Lung (tissue), 11 donors: ENCODE measurements at regions not wholly inside any gene's neighbourhood (a gene's known extent, or its start where the extent isn't known, plus 50 kb on each side); places are given as distances from the start of the nearest gene placed in this dataset.

Experiments used
- ATAC-seq: fragments of 200-7000 bp; cut with Tn5 transposase; one replicate; pipeline ENCODE4 v1.9.1; 2020; ENCODE audit warnings: moderate number of reproducible peaks; ENCODE audit not compliant: insufficient read depth, low FRiP score
- DNase-seq, 3 donors: peaks; one replicate each; pipeline ENCODE4 v3.0.0-alpha.2; 2013 to 2017
- H3K27ac ChIP-seq, 2 donors: one replicate each; pipeline ENCODE4 v1.5.1; 2013; ENCODE audit warnings: mild to moderate bottlenecking in 2 of 2, moderate library complexity in 2 of 2, control low read depth in 1 of 2, inconsistent platforms in 1 of 2, low read depth in 1 of 2, low read length in 1 of 2
- H3K27me3 ChIP-seq, 3 donors: one replicate each; pipeline ENCODE4 v1.5.1; 2013; ENCODE audit warnings: low read length in 2 of 3; ENCODE audit not compliant: control insufficient read depth in 3 of 3, insufficient read depth in 3 of 3
- H3K36me3 ChIP-seq, 4 donors: one replicate each; pipeline ENCODE4 v1.5.1; 2013; ENCODE audit warnings: low read length in 4 of 4, mild to moderate bottlenecking in 1 of 4, moderate library complexity in 1 of 4; ENCODE audit not compliant: control insufficient read depth in 4 of 4, insufficient read depth in 4 of 4
- H3K4me1 ChIP-seq, 5 donors: one replicate each; pipeline ENCODE4 v1.5.1; 2013; ENCODE audit warnings: low read length in 5 of 5, mild to moderate bottlenecking in 2 of 5, moderate library complexity in 1 of 5; ENCODE audit not compliant: control insufficient read depth in 5 of 5, insufficient read depth in 5 of 5
- H3K4me3 ChIP-seq: one replicate; pipeline ENCODE4 v1.5.1; 2013; ENCODE audit warnings: mild to moderate bottlenecking, control low read depth, moderate library complexity
- H3K9ac ChIP-seq, 2 donors: one replicate each; pipeline ENCODE4 v1.5.1; 2013; ENCODE audit warnings: low read length in 2 of 2, control low read depth in 1 of 2; ENCODE audit not compliant: insufficient read depth in 1 of 2
- H3K9me3 ChIP-seq, 4 donors: one replicate each; pipeline ENCODE4 v1.5.1; 2013; ENCODE audit warnings: low read length in 3 of 4, mild to moderate bottlenecking in 1 of 4, moderate library complexity in 1 of 4; ENCODE audit not compliant: control insufficient read depth in 4 of 4, insufficient read depth in 3 of 4
- WGBS, 2 donors: extraction: QIAGEN DNeasy Blood & Tissue Kit; methylation state at CpG; one replicate each; pipeline ENCODE4 v1.1.7; 2013; 5-methylcytosine and 5-hydroxymethylcytosine counted together
- TF ChIP-seq, protein P1 (sequence below): IDR thresholded peaks from 2 replicates; pipeline ENCODE4 v1.5.1; 2012; ENCODE audit warnings: mild to moderate bottlenecking; ENCODE audit errors: control extremely low read depth, extremely low read depth
- donor health status: control.
- donor health status: control.
- donor health status: Bipolar disorder and iron deficiency.
- donor health status: healthy.
- donor health status: DM: yes; HTN: yes; CAD: no.

DNA sequence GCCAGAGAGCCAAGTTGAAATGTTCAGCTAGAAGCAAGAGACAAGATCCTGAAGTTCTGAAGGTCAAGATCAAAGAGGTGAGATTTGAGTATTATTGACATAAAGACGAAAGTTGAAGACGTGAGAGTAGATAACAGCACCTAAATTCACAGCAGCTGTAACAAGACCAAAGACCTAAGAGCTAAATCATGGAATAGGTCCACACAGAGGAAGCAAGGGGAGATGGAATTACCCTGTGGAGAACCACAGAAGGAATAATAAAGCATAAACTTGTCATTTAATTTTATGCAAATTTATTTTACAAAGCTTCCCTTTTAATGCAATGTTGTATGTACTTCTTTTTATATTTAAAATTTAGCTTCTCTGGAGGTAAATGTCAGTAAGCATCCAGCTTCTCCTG is 523.7 kb downstream of the NR2F1-AS1 start:
- ATAC-seq (no peak), DNase-seq (peak in 1 of 3 donors; percentile 24)
- WGBS, 2 donors, result 59 to 71% methylated on average over 2 of the region's 2 CpGs
- Histone ChIP-seq H3K9me3 (no peaks in the 10 kb centered on the region), H3K36me3 (no peaks in the 10 kb centered on the region), H3K27ac (no peak overlapping the region), H3K4me3 (no peak overlapping the region), H3K9ac (no peak overlapping the region), H3K27me3 (no peaks in the 10 kb centered on the region), H3K4me1 (peaks cover 0 to 17% (median 3%) of the 10 kb centered on the region in 5 donors)
- TF ChIP-seq, protein P1, sequence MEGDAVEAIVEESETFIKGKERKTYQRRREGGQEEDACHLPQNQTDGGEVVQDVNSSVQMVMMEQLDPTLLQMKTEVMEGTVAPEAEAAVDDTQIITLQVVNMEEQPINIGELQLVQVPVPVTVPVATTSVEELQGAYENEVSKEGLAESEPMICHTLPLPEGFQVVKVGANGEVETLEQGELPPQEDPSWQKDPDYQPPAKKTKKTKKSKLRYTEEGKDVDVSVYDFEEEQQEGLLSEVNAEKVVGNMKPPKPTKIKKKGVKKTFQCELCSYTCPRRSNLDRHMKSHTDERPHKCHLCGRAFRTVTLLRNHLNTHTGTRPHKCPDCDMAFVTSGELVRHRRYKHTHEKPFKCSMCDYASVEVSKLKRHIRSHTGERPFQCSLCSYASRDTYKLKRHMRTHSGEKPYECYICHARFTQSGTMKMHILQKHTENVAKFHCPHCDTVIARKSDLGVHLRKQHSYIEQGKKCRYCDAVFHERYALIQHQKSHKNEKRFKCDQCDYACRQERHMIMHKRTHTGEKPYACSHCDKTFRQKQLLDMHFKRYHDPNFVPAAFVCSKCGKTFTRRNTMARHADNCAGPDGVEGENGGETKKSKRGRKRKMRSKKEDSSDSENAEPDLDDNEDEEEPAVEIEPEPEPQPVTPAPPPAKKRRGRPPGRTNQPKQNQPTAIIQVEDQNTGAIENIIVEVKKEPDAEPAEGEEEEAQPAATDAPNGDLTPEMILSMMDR, result no peak

DNA sequence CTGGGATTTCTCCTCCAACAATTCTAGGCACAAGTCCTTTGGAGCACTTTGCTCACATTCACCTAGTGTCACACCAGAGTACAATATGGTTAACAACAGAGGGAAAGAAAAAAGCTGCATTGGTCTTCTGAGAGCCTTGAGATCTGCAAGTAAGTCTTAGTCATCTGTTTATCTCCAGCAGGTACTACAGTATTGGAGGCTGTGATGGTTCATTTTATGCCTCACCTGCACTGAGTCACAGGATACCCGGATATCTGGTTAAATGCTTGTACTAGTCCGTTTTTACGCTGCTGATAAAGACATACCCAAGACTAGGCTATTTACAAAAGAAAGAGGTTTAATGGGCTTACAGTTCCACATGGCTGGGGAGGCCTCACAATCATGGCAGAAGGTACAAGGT is 525.0 kb downstream of the NR2F1-AS1 start:
- Histone ChIP-seq H3K9ac (no peak overlapping the region), H3K9me3 (no peaks in the 10 kb centered on the region), H3K27ac (no peak overlapping the region), H3K4me3 (no peak overlapping the region), H3K27me3 (no peaks in the 10 kb centered on the region), H3K4me1 (peaks cover 0 to 17% (median 3%) of the 10 kb centered on the region in 5 donors), H3K36me3 (no peaks in the 10 kb centered on the region)
- no peak for ATAC-seq
- TF ChIP-seq, protein P1, result no peak
- no peak for DNase-seq
- WGBS, 2 donors, result 95 to 98% methylated on average over 3 of the region's 3 CpGs

DNA sequence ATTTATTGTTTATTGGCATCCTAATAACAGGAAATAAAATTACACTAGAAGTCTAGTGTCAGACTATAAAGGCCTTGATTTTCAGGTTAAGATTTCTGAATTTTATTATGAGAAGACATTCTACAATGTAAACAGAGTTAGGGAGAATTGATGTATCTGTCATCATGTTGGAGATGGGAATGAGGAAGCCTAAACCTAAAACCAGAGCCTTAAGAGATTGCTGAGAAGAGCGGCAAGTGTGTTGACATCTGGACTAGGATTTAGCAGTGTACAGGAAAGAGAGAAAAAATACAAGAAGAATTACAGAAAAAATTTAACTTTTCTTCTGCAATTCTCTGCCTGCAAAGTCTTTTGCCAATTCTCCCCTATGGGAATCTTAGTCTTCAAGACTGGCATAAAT is 525.5 kb downstream of the NR2F1-AS1 start:
- DNase-seq (no peak), ATAC-seq (no peak)
- WGBS, 2 donors, result 81 to 96% methylated on average over 1 of the region's 1 CpG
- no peak overlapping the region for H3K27ac ChIP-seq
- H3K36me3 ChIP-seq, result no peaks in the 10 kb centered on the region
- TF ChIP-seq, protein P1, result no peak
- peaks cover 0 to 17% (median 3%) of the 10 kb centered on the region in 5 donors for H3K4me1 ChIP-seq
- H3K9me3 ChIP-seq, result no peaks in the 10 kb centered on the region
- no peak overlapping the region for H3K9ac ChIP-seq
- no peak overlapping the region for H3K4me3 ChIP-seq
- H3K27me3 ChIP-seq, result no peaks in the 10 kb centered on the region

DNA sequence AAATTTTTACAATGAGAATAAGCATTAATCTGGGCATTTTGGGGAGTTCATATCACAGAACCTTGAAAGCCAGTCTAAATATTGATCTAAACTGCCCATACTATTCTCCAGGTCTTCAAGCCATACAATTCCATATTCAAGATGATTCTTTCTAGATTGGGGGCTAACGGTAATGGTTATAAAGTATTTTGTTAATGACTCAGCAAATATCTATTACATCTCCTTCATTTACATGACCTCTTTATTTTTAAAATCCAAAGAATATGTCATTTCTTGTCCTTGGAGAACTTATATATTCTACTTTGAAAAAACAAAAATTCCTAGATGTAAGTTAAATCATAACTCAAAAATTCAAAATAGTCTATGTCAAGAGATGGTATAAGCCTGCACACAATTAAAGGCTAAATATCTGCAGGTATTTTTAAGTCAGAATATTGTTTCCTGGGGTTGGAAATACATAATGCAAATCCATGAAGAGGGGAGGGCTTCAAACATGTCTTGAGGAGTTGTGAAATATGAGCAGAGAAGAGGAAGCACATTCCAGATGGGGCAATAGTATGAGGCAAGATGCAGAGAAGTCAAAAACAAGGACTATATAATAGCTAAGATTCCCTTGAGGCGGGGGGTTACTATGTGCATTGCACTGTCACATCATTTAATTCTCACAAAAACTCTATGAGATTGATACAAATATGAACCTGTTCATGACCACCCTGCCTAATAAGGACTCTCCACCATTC is 526.4 kb downstream of the NR2F1-AS1 start:
- H3K9ac ChIP-seq, result no peak overlapping the region
- H3K9me3 ChIP-seq, result no peaks in the 10 kb centered on the region
- H3K27ac ChIP-seq, result no peak overlapping the region
- DNase-seq (peak in 1 of 3 donors; percentile 42), ATAC-seq (no peak)
- H3K4me1 ChIP-seq, result peaks cover 0 to 17% (median 3%) of the 10 kb centered on the region in 5 donors
- H3K4me3 ChIP-seq, result no peak overlapping the region
- TF ChIP-seq, protein P1, result no peak
- H3K36me3 ChIP-seq, result no peaks in the 10 kb centered on the region
- no peaks in the 10 kb centered on the region for H3K27me3 ChIP-seq
- 40 to 80% methylated on average over 2 of the region's 2 CpGs for WGBS, 2 donors
